Neutrophil (primary cell): ENCODE measurements at regions not wholly inside any gene's neighbourhood (a gene's known extent, or its start where the extent isn't known, plus 50 kb on each side); places are given as distances from the start of the nearest gene placed in this dataset.
"Not testable (repeated sequence)": the region's sequence is repeated elsewhere in the genome, so short reads cannot be mapped to it uniquely, and the experiment has no call there.

Source experiments
- H3K27ac ChIP-seq: fragments of 200-600 bp; sonication (generic); 2 replicates; pipeline ENCODE4 v1.5.1; 2016; ENCODE audit warnings: mild to moderate bottlenecking, moderate library complexity
- H3K27me3 ChIP-seq: fragments of 200-600 bp; sonication (generic); 2 replicates; pipeline ENCODE4 v1.6.0; 2016; ENCODE audit warnings: mild to moderate bottlenecking
- H3K36me3 ChIP-seq: fragments of 200-600 bp; sonication (generic); 2 replicates; pipeline ENCODE4 v1.5.1; 2017
- H3K4me1 ChIP-seq, 2 experiments: fragments of 200-600 bp in 1 of 2; sonication (generic) in 1 of 2; 1 replicate in 1 of 2; 2 replicates in 1 of 2; pipeline versions ENCODE4 v1.5.1 to v1.6.1; 2013 to 2016; ENCODE audit warnings: low read depth in 1 of 2, low read length in 1 of 2, mild to moderate bottlenecking in 1 of 2, moderate library complexity in 1 of 2; ENCODE audit not compliant: control insufficient read depth in 1 of 2, insufficient read depth in 1 of 2
- H3K4me3 ChIP-seq, 2 experiments: fragments of 200-600 bp in 1 of 2; sonication (generic) in 1 of 2; 1 replicate in 1 of 2; 2 replicates in 1 of 2; pipeline ENCODE4 v1.5.1; 2013 to 2016; ENCODE audit warnings: low read depth in 1 of 2, low read length in 1 of 2, mild to moderate bottlenecking in 1 of 2, moderate library complexity in 1 of 2
- H3K9me3 ChIP-seq: fragments of 200-600 bp; sonication (generic); 2 replicates; pipeline ENCODE4 v1.5.1; 2016
- TF ChIP-seq, protein P1 (sequence below): fragments of 200-600 bp; sonication (generic); IDR thresholded peaks from 2 replicates; pipeline ENCODE4 v1.5.1; 2016; ENCODE audit warnings: antibody characterized with exemption

DNA sequence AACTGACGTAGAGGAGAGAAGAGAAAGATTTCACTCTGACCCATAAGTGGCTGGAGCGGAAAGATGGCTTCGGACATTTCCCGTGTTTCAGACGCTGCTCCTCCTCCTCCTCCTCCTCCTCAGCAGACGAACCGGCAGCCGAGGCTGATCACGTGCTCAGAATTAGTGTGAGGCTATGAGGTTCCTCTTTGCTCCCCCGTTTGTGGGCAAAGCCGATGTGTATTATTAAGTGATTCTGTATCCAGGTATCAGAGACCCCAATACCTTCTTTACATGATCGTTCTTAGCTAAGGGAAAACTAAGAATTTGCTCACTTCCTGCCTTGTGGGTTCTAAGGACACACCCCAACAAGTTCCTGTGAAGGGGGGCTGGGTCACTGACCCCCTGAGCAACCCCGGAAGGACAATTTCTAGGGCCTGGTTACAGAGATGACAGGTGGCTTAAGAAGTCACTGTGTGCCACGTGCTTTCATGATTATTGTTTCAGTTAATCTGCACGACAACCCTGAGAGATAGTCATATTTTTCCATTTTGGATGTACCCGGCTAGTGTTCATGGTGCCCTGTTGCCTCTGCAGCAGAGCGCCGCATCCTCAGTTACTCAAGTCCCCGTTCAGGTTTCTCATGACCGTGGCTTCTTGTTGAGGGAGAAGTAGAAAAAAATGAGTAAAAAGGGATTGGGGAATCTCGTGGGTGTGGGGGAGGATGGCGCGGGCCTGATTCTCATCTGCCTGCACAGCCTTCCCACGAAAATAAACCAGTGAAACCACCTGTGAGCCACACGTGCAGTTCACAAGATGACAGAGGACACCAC lies 671.8 kb downstream of the QKI start:
- no peaks in the 10 kb centered on the region for H3K36me3 ChIP-seq
- TF ChIP-seq, protein P1, sequence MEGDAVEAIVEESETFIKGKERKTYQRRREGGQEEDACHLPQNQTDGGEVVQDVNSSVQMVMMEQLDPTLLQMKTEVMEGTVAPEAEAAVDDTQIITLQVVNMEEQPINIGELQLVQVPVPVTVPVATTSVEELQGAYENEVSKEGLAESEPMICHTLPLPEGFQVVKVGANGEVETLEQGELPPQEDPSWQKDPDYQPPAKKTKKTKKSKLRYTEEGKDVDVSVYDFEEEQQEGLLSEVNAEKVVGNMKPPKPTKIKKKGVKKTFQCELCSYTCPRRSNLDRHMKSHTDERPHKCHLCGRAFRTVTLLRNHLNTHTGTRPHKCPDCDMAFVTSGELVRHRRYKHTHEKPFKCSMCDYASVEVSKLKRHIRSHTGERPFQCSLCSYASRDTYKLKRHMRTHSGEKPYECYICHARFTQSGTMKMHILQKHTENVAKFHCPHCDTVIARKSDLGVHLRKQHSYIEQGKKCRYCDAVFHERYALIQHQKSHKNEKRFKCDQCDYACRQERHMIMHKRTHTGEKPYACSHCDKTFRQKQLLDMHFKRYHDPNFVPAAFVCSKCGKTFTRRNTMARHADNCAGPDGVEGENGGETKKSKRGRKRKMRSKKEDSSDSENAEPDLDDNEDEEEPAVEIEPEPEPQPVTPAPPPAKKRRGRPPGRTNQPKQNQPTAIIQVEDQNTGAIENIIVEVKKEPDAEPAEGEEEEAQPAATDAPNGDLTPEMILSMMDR = no peak
- H3K27ac ChIP-seq = no peak overlapping the region
- H3K4me3 ChIP-seq = no peak overlapping the region
- H3K9me3 ChIP-seq = no peaks in the 10 kb centered on the region
- no peaks in the 10 kb centered on the region for H3K4me1 ChIP-seq
- H3K27me3 ChIP-seq = no peaks in the 10 kb centered on the region

DNA sequence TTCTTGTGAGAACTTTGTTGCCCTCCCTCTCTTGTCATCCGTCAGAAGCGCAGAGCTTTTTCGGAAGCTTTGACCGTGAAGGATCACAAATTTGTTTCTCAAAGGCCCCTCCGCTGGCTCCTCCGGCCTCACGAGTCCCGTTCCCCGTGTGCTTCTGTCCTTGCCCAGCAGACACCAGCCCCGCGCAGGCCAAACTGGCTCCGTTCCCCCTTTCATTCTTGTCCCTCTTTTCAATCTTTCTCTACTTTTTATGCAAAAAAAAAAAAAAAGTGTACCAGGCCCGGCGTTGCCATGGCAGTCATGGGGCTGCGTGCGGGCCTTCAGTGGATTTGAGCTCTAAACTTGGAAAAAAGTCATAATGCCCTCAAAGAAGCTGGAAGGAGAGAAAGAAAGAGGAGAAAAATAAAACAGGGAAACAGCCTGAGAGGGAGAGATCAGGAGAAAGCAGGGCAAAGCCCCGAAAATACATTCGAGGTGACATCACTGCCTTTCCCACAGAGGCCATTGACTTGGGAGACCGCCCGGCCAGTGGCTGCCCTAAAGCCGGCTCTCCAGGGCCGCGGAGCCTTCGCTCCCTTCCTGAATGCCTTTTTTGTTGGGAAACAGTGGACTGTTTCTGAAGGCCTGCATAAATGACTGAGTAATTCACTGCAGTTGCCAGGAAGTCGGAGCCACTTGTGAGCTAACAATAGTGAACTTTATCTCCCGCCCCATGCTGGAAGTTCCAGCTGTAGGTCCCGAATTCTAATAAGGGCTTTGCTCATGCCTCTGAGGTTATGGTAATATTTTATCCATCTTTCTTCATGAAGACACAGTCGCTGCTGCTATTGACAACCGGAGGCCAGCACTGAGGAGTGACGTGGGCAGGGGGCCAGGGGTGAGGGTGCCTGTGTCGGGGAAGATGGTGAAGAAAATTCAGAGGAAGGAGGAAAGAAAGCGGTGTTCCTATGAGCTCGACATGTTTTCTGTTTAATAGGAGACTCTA lies 670.9 kb downstream of the QKI start:
- Histone ChIP-seq H3K27me3 (no peaks in the 10 kb centered on the region), H3K4me1 (no peaks in the 10 kb centered on the region), H3K4me3 (no peak overlapping the region), H3K27ac (no peak overlapping the region), H3K36me3 (no peaks in the 10 kb centered on the region), H3K9me3 (no peaks in the 10 kb centered on the region)
- TF ChIP-seq, protein P1 = no peak

DNA sequence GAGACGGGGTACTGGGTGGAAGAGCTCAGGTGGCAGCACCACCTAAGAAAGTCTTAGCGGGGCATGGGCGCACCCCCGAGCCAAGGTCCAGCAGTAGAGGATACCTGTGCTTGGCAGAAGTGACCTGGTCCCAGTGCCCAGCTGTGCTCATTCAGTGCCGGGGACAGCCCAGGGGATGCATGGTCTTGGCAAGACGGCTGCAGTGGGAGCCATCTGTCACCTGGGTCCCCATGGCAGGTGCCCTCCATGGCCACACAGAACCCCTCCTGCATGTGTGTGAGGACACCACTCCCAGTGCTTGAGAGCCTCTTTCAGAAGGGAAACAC lies 664.7 kb downstream of the QKI start:
- TF ChIP-seq, protein P1 = no peak

DNA sequence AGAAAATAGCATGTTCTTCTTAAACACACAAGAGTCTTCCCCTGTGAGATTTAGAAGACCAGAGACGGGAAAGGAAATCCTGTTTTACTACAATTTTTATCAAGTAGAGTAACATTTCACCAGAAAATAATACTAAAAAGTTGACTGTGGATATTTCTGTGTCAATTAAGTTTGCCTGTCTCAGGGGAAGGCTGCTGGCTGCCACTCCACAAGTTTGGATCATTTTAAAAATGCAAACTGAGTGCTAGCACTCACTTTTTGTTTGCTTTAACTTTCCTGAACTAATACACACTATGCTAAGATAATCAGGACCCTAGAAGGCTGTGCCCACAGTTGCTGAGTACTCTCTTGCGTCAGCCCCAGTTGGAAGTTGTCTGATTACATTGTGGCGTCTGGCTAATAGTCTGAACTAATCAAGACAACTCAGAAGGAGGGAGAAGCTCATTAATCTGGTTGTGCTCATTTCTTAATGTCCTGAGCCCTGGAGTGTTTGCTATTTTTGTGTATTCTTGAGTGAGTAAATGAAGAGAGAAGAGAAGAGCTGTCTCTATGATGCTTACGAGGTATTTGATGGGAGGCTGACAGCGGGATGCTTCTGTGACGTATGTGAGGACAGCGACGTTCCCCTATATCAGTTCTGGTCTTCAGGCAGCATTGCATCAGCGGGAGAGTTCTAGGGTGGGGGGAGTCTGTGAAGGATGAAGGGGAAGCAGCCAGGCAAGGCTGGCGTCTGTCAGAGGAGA lies 664.2 kb downstream of the QKI start:
- no peaks in the 10 kb centered on the region for H3K9me3 ChIP-seq
- TF ChIP-seq, protein P1 = no peak
- H3K36me3 ChIP-seq = no peaks in the 10 kb centered on the region
- H3K4me1 ChIP-seq = no peaks in the 10 kb centered on the region
- H3K4me3 ChIP-seq = no peak overlapping the region
- H3K27me3 ChIP-seq = no peaks in the 10 kb centered on the region
- H3K27ac ChIP-seq = no peak overlapping the region

More for the DNA sequence above, 664.7 kb downstream of the QKI start:
- H3K36me3 ChIP-seq = no peaks in the 10 kb centered on the region
- no peaks in the 10 kb centered on the region for H3K27me3 ChIP-seq
- H3K4me3 ChIP-seq = no peak overlapping the region
- H3K27ac ChIP-seq = no peak overlapping the region
- no peaks in the 10 kb centered on the region for H3K9me3 ChIP-seq
- H3K4me1 ChIP-seq = no peaks in the 10 kb centered on the region

DNA sequence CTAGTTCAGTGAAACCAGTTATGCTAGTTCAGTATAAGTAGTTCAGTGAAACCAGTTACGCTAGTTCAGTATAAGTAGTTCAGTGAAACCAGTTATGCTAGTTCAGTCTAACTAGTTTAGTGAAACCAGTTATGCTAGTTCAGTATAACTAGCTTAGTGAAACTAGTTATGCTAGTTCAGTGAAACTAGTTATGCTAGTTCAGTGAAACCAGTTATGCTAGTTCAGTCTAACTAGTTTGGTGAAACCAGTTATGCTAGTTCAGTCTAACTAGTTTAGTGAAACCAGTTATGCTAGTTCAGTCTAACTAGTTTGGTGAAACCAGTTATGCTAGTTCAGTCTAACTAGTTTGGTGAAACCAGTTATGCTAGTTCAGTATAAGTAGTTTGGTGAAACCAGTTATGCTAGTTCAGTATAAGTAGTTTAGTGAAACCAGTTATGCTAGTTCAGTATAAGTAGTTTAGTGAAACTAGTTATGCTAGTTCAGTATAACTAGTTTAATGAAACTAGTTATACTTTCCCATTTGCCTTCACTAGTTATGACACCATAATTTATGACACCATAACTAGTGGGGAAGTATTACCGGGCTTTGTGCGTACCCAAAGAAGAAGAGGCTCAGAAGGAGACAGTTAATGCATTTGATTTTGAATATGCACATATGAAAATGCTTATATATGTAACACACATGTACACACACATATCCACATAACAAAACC lies 662.5 kb downstream of the QKI start:
- not testable (repeated sequence) for H3K36me3 ChIP-seq, H3K4me1 ChIP-seq, H3K27ac ChIP-seq, H3K4me3 ChIP-seq, H3K27me3 ChIP-seq, H3K9me3 ChIP-seq
